Activated naive CD4-positive, alpha-beta T cell treated with anti-CD3 and anti-CD28 coated beads, Interleukin-2, amount 10 ng/mL, durations not matched to agents 7 days and 5 days (primary cell): ENCODE measurements at regions not wholly inside any gene's neighbourhood (a gene's known extent, or its start where the extent isn't known, plus 50 kb on each side); places are given as distances from the start of the nearest gene placed in this dataset.
"Not testable (repeated sequence)": the region's sequence is repeated elsewhere in the genome, so short reads cannot be mapped to it uniquely, and the experiment has no call there.

Experiments
- CTCF ChIA-PET: fragments of 350-600 bp; sonication (Branson Sonifier 250); formaldehyde crosslinking; loops from one replicate; lab custom pipeline; 2021; ENCODE audit warnings: antibody characterized with exemption; lab: Charles Lee
- DNase-seq: peaks from one replicate; pipeline ENCODE4 v3.0.0-alpha.2; 2020
- H3K27ac Mint-ChIP-seq: one replicate; pipeline ENCODE4 v1.8.0; 2021; ENCODE audit warnings: mild to moderate bottlenecking, moderate library complexity, mixed read lengths
- H3K27me3 Mint-ChIP-seq: one replicate; pipeline ENCODE4 v1.8.0; 2021; ENCODE audit warnings: mild to moderate bottlenecking, mixed read lengths
- H3K36me3 Mint-ChIP-seq: one replicate; pipeline ENCODE4 v1.8.0; 2021; ENCODE audit warnings: mixed read lengths
- H3K4me1 Mint-ChIP-seq: one replicate; pipeline ENCODE4 v1.8.0; 2021; ENCODE audit warnings: mixed read lengths
- H3K4me3 Mint-ChIP-seq: one replicate; pipeline ENCODE4 v1.8.0; 2021; ENCODE audit warnings: mild to moderate bottlenecking, moderate library complexity, mixed read lengths
- H3K9me3 Mint-ChIP-seq: one replicate; pipeline ENCODE4 v1.8.0; 2021; ENCODE audit warnings: mixed read lengths

DNA sequence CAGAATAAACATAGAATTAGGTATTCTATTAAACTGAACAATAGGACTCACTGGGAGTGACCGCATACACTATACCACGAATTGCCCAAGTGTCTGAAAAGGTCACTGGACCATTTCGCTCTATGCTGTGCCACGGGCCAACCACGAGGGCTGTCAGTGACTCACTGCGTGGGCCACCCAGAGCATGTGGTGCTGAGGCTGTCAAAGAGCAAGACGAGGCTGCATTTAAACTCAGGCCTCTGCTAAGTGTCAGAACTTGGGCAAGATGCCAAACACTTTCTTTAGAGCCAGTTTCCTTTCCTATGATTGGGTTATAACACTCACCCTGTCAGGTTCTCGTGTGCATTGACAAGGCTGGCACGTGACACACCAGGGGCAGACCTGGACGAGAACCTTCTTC lies 97.5 kb downstream of the SH3YL1 start:
- Mint-ChIP-seq H3K36me3 (no peaks in the 10 kb centered on the region), H3K27me3 (peaks cover 11% of the 10 kb centered on the region), H3K27ac (no peak overlapping the region), H3K4me1 (peaks cover 5% of the 10 kb centered on the region), H3K4me3 (no peak overlapping the region), H3K9me3 (peaks cover 2% of the 10 kb centered on the region)
- DNase-seq, result no peak
- CTCF ChIA-PET, result no interaction called here

DNA sequence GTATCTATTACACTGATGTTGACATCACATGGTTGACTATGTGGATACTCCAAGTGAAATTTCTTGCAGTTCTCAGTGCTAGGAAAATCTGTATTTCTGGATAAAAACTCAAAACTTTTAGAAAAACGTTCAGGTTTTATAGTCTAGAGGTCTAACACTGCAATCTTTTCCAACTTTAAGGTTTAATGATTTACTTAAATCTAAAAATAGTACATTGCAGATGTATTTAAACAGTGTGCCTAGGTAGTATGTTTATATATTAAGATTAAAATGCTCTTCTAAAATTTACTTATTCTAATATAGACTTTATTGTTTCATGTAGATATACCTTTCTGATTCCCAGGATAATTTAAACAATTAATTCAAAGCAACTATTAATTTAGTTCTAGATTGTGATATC lies 98.3 kb downstream of the SH3YL1 start:
- CTCF ChIA-PET, result no interaction called here
- peaks cover 2% of the 10 kb centered on the region for H3K9me3 Mint-ChIP-seq
- H3K27ac Mint-ChIP-seq, result no peak overlapping the region
- H3K27me3 Mint-ChIP-seq, result peaks cover 11% of the 10 kb centered on the region
- no peaks in the 10 kb centered on the region for H3K36me3 Mint-ChIP-seq
- H3K4me1 Mint-ChIP-seq, result peaks cover 5% of the 10 kb centered on the region
- no peak for DNase-seq
- H3K4me3 Mint-ChIP-seq, result no peak overlapping the region

DNA sequence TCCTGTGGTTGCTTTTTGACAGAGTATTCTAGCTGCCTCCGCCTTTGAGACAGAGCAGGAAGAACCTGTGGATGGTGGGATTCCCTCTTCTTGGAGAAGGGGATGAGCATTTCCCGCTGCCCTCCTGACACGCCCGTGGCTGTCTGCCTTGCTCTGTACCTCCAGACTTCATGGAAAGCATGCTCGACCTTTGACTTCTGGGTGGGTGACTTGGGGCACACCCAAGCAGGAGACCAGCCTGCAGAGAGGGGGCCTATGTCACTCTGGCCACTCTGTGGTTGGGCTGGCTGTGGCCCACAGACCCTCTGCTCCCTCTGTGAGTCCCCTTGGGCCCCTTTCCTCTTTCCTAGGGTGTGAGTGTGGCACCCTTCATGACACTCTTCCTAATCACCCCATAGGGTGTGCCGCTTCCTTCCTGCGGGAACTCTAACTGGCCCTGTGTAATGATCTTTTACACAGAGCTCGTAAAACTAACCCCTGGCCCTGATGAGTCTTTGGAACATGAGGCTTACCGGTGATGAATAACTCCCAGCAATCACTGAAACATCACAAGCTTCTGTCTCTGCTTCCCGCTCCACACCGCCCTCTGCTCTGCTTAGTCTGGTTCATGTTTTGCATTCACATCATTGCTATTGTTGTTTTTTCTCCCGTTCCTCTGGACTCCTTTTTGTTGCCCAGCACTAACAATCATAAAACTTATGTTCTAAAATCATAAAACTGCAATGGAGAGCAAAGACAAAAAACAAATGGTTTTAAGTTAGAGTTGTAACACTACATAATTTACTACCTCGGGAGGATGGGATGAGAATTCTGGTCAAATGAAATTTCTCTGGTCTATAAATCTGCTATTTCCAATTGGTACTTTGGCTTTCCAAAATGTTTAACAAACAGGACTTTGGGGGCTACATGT lies 101.1 kb downstream of the SH3YL1 start:
- DNase-seq, result no peak
- Mint-ChIP-seq H3K4me3 (no peak overlapping the region), H3K36me3 (no peaks in the 10 kb centered on the region), H3K27ac (no peak overlapping the region), H3K9me3 (peaks cover 2% of the 10 kb centered on the region), H3K27me3 (peaks cover 11% of the 10 kb centered on the region), H3K4me1 (peaks cover 5% of the 10 kb centered on the region)
- CTCF ChIA-PET, result no interaction called here

DNA sequence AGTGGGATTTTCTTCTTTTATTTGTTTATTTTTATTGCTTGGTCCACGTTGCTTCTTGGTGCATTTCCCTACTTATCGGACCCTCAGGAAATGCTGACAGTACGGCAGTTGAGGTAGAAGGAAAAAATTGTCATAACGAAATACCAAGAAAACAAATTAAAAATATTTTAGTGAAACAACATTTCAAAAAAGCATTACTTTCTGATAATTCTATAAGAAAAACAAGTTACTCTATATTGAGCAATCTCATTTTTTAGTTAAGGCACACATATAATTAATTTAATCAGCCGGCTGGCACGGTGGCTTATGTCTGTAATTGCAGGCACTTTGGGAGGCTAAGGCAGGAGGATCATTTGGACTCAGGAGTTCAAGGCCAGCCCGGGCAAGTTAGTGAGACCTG lies 102.1 kb downstream of the SH3YL1 start:
- Mint-ChIP-seq H3K4me1 (peaks cover 5% of the 10 kb centered on the region), H3K4me3 (no peak overlapping the region), H3K27ac (no peak overlapping the region), H3K9me3 (peaks cover 2% of the 10 kb centered on the region), H3K36me3 (no peaks in the 10 kb centered on the region), H3K27me3 (peaks cover 5% of the 10 kb centered on the region)
- CTCF ChIA-PET, result no interaction called here
- DNase-seq, result no peak

DNA sequence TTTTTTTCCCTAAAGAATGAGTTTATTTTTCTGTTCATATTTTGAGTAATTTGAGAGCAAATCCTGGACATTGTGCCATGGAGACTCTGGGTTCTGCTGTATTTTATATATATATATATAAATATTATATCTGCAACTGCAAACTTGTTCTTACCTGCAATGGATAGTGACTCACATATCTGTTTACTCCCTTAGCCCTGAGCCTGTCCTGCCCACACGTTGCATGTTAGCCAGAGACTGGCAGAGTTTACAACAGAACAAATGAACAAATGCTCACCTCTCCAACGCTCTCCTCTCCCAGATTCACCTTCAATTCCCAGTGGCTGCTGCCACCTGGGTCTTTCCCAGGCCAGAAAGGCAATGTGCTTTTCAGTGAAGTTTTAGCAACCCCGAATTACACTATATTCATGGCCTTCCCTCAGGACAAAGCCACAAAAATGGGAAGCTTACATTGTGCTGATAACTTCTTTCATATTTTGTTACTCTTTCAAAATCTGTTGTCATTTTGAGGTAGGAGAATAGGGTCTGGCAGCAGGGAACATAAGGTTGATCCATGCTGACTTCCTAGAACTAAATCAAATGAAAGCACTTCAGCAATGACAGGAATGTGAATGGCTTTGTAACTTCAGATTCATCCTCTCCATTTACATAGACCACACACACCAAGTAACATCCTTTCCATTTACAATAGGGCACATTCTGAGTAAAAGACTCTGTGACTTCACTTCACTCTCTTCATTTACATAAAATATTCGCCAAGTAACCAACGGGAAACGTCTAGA lies 105.4 kb upstream of the FAM110C start:
- Mint-ChIP-seq H3K9me3 (no peaks in the 10 kb centered on the region), H3K27ac (no peak overlapping the region), H3K4me3 (no peak overlapping the region), H3K36me3 (no peaks in the 10 kb centered on the region), H3K4me1 (no peaks in the 10 kb centered on the region), H3K27me3 (peaks cover 6% of the 10 kb centered on the region)
- CTCF ChIA-PET, result no interaction called here
- no peak for DNase-seq

DNA sequence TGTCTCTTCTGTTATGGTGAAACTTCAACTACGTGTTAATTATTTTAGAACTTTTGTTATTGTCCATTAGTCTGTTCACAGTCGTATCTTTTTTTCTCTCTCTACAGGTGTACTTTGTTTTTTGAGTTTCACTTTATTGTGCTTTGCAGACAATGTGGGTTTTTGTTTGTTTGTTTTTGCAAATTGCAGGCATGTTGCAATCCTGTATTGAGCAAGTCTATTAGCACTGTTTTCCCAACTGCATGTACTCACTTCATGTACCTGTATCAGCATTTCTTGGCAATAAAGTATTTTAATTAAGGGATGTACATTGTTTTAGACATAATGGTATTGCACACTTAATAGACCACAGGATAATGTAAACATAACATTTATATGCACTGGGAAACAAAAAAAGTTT lies 99.1 kb upstream of the FAM110C start:
- Mint-ChIP-seq H3K9me3 (no peaks in the 10 kb centered on the region), H3K4me3 (no peak overlapping the region), H3K4me1 (no peaks in the 10 kb centered on the region), H3K36me3 (no peaks in the 10 kb centered on the region), H3K27me3 (no peaks in the 10 kb centered on the region), H3K27ac (no peak overlapping the region)
- DNase-seq, result no peak
- CTCF ChIA-PET, result no interaction called here

DNA sequence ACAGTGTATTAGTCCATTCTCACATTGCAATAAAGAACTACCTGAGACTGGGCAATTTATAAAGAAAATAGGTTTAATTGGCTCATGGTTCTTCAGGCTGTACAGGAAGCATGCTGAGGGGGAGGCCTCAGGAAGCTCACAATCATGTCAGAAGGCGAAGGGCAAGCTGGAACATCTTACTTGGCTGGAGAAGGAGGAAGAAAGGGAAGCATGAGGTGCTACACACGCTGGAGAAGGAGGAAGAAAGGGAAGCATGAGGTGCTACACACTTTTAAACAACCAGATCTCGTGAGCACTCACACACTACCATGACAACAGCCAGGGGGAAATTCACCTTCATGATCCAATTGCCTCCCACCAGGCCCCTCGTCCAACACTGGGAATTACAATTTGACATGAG lies 95.3 kb upstream of the FAM110C start:
- Mint-ChIP-seq H3K9me3 (no peaks in the 10 kb centered on the region), H3K4me1 (no peaks in the 10 kb centered on the region), H3K36me3 (no peaks in the 10 kb centered on the region), H3K4me3 (no peak overlapping the region), H3K27ac (no peak overlapping the region), H3K27me3 (no peaks in the 10 kb centered on the region)
- CTCF ChIA-PET, result interaction anchor here (1.1 to 3.4 kb wide), 4 partner anchors 113 to 125 kb away, joined by 3 to 15 read pairs (median 9); no protein-coding TSS in a partner anchor
- DNase-seq, result no peak

DNA sequence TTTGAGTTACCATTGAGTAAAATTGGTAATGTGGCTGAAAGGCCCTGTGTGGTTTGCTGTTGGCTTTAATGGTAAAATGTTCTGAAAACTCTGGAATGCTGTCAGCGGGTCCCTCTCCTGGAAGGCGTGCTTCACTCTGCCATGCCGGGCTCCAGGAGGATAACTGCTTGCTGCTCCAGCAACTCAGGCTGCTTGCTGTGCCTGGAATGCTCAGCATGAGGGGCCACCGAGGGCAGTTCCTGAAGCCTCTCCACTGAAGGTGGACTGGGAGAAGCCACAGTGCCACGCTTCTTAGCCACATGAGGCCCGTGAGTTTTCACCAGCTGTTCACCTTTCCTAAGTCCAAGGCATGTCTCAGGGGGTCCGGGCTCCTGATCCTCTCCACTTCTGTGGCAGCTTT lies 90.4 kb upstream of the FAM110C start:
- Mint-ChIP-seq H3K27me3 (no peaks in the 10 kb centered on the region), H3K9me3 (no peaks in the 10 kb centered on the region), H3K36me3 (no peaks in the 10 kb centered on the region), H3K4me1 (no peaks in the 10 kb centered on the region), H3K4me3 (no peak overlapping the region), H3K27ac (no peak overlapping the region)
- CTCF ChIA-PET, result no interaction called here
- DNase-seq, result no peak

DNA sequence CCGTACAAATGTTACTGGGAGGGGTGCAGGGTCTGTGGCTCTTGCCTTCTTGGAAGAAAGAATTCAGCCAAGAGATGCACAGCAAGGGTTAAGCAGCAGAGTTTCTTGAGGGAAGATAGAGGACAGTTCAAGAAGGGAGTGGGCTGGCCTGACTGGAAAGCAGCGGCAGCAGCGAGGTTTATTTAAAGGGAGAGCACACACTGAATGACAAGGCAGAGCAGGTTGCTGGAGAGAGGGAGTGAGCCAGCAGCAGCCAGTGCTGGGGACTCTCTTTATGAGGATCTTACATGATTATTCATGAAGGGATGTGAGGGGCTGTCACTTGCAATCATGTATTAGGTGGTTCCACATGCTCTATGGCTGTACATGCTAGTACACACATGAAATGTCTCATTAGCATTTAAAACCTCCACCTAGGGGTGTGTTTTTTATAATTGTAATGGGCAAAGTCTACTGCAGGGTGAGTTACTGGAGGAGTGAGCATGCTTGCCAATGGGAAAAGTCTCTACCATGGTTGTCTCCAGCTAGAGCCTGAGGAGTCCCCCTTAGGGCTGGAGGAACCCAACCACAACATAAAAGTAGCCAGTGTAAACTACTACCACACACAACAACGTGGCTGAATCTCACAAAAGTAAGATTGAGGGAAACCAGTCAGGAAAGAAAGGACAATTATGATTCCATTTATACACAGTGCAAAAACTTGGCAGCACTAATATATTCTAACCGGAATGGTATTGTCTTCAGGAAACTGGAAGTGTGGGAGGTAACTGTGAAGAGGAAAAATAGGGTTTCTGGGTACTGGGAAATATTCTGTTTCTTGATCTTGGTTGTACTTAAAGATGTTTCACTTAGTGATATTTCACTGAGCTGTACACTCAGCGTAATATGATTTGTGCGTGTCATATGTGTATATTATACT lies 87.6 kb upstream of the FAM110C start:
- H3K4me3 Mint-ChIP-seq, result no peak overlapping the region
- H3K4me1 Mint-ChIP-seq, result no peaks in the 10 kb centered on the region
- H3K27ac Mint-ChIP-seq, result no peak overlapping the region
- H3K27me3 Mint-ChIP-seq, result no peaks in the 10 kb centered on the region
- no peak for DNase-seq
- no peaks in the 10 kb centered on the region for H3K36me3 Mint-ChIP-seq
- no peaks in the 10 kb centered on the region for H3K9me3 Mint-ChIP-seq
- CTCF ChIA-PET, result no interaction called here

DNA sequence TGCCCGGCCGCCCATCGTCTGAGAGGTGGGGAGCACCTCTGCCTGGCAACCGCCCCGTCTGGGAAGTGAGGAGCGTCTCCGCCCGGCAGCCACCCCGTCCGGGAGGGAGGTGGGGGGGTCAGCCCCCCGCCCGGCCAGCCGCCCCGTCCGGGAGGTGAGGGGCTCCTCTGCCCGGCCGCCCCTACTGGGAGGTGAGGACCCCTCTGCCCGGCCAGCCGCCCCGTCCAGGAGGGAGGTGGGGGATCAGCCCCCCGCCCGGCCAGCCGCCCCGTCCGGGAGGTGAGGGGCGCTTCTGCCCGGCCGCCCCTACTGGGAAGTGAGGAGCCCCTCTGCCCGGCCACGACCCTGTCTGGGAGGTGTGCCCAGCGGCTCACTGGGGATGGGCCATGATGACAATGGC lies 80.5 kb upstream of the FAM110C start:
- H3K36me3 Mint-ChIP-seq, H3K27ac Mint-ChIP-seq, H3K4me1 Mint-ChIP-seq, H3K27me3 Mint-ChIP-seq, CTCF ChIA-PET, H3K4me3 Mint-ChIP-seq, H3K9me3 Mint-ChIP-seq, DNase-seq: not testable (repeated sequence)

DNA sequence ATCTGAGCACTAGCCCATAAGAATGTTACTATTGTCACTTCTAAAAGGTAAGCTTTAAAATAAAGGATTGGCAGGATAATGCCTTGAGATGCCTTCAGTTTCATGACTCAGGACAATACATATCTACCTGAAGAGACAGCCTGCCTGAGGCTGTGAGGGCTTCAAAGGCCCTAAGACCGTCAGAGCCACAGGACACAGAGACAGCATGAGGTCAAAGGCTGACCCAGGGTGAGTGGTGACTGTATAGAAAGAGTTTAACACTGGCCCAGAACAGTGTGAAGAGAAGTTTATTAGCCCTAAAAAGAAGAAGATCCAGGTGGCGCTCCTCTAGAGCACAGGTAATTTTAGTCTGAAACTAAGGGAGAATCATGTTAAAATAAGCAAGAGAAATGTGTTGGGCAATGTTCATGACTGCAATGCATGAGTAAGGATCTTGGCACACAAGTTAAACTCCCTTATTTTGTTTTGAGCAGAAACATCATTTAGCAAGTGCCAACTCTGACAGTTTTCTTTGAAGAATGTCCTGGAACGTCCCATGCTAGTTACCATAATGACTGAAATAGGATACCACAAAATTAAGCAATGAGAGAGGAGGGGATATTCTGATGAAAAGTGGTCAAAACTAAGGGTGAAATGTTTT lies 78.1 kb upstream of the FAM110C start:
- Mint-ChIP-seq H3K27ac (no peak overlapping the region), H3K9me3 (no peaks in the 10 kb centered on the region), H3K4me3 (no peak overlapping the region), H3K27me3 (peaks cover 3% of the 10 kb centered on the region), H3K36me3 (no peaks in the 10 kb centered on the region), H3K4me1 (no peaks in the 10 kb centered on the region)
- no peak for DNase-seq
- CTCF ChIA-PET, result no interaction called here

DNA sequence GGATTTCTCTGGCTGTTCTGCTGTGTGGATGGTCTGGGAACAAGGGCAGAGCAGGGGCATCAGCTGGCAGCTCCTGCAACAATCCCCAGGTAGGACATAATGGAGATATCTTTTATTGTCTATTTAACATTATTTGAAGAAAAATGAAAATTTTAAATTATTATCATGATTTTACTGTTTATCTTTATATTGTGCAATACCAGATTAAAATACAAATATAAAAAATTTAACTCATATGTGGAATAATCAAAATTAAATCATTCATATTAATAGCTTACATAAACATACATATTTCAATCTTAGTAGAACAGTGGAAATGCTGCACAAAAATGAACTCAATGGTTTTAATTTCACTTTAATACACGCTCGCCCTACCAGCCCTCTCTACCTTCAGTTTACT lies 70.6 kb upstream of the FAM110C start:
- no peaks in the 10 kb centered on the region for H3K4me1 Mint-ChIP-seq
- CTCF ChIA-PET, result interaction anchor here (1.2 kb wide), 1 partner anchor 105 kb away, joined by 3 read pairs; no protein-coding TSS in a partner anchor
- no peak overlapping the region for H3K27ac Mint-ChIP-seq
- no peak for DNase-seq
- H3K4me3 Mint-ChIP-seq, result no peak overlapping the region
- no peaks in the 10 kb centered on the region for H3K9me3 Mint-ChIP-seq
- H3K27me3 Mint-ChIP-seq, result peaks cover 9% of the 10 kb centered on the region
- no peaks in the 10 kb centered on the region for H3K36me3 Mint-ChIP-seq

DNA sequence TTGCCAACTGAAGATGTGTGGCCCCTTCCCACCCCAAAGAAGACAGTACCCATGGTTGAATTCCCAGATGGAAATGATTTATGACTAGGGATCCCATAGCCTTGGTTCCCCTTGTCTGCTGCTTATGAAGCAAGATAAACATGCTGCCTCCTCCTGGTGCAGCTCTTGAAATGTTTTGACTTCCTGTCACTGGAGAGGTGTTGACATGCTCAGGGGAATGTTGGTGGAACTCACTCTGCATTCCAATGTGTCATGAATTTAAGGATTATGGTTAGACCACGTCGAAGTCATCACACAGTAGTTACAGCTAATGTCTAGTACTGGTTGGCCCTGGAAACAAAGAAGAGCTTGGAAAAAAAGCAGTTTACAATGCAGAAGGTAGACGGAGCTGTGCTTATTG lies 69.0 kb upstream of the FAM110C start:
- DNase-seq, result no peak
- H3K27ac Mint-ChIP-seq, result no peak overlapping the region

More for the DNA sequence above, 69.0 kb upstream of the FAM110C start:
- CTCF ChIA-PET, result interaction anchor here (0.6 kb wide), 1 partner anchor 52 kb away, joined by 3 read pairs; no protein-coding TSS in a partner anchor
- Mint-ChIP-seq H3K4me1 (no peaks in the 10 kb centered on the region), H3K4me3 (no peak overlapping the region), H3K36me3 (no peaks in the 10 kb centered on the region), H3K27me3 (peaks cover 9% of the 10 kb centered on the region), H3K9me3 (no peaks in the 10 kb centered on the region)
